Panc1 (cell line): ENCODE measurements at regions not wholly inside any gene's neighbourhood (a gene's known extent, or its start where the extent isn't known, plus 50 kb on each side); places are given as distances from the start of the nearest gene placed in this dataset.

Experiments used
- CTCF ChIP-seq: fragments of 450-650 bp; IDR thresholded peaks from 2 replicates; pipeline ENCODE4 v1.5.1; 2017; ENCODE audit warnings: mild to moderate bottlenecking
- POLR2AphosphoS5 ChIP-seq: IDR thresholded peaks from 2 replicates; pipeline ENCODE4 v1.6.1; 2012; ENCODE audit warnings: mild to moderate bottlenecking, low read depth, low read length, moderate library complexity
- SIN3A ChIP-seq: IDR thresholded peaks from 2 replicates; pipeline ENCODE4 v1.6.1; 2012; ENCODE audit warnings: low read depth, mild to moderate bottlenecking, low read length, moderate library complexity, borderline replicate concordance; ENCODE audit not compliant: insufficient read depth

- TF ChIP-seq CTCF (no peak), SIN3A (no peak), POLR2AphosphoS5 (no peak)
Measured at GRCh38 chr2:106960683-106961161, 74.8 kb upstream of the ST6GAL2 start.
